Tibial artery (tissue), 4 donors: ENCODE measurements at regions not wholly inside any gene's neighbourhood (a gene's known extent, or its start where the extent isn't known, plus 50 kb on each side); places are given as distances from the start of the nearest gene placed in this dataset.

ENCODE experiments used
- DNase-seq, 2 donors: peaks; one replicate each; pipeline ENCODE4 v3.0.0-alpha.2; 2019
- H3K27ac ChIP-seq, 2 donors: fragments of 200-600 bp; sonication (generic) in 1 of 2; 1 replicate in 1 of 2; 2 replicates in 1 of 2; pipeline ENCODE4 v1.5.1; 2018 to 2019; ENCODE audit warnings: mild to moderate bottlenecking in 1 of 2
- H3K27me3 ChIP-seq, 2 donors: fragments of 200-600 bp; sonication (generic) in 1 of 2; one replicate each; pipeline versions ENCODE4 v1.5.1 to v1.6.0; 2016 to 2019
- H3K36me3 ChIP-seq, 3 donors: fragments of 200-600 bp; sonication (generic) in 2 of 3; one replicate each; pipeline ENCODE4 v1.5.1; 2016 to 2019; ENCODE audit warnings: mild to moderate bottlenecking in 2 of 3
- H3K4me1 ChIP-seq, 4 donors: fragments of 200-600 bp; sonication (generic) in 2 of 4; 1 replicate in 3 of 4; 2 replicates in 1 of 4; pipeline ENCODE4 v1.5.1; 2016 to 2019
- H3K4me3 ChIP-seq, 2 donors: fragments of 200-600 bp; sonication (generic) in 1 of 2; 1 replicate in 1 of 2; 2 replicates in 1 of 2; pipeline ENCODE4 v1.5.1; 2018 to 2019; ENCODE audit warnings: mild to moderate bottlenecking in 2 of 2
- H3K9me3 ChIP-seq, 3 donors: fragments of 200-600 bp; sonication (generic) in 1 of 3; one replicate each; pipeline ENCODE4 v1.5.1; 2016 to 2019
- CTCF ChIP-seq, 2 experiments: fragments of 200-600 bp in 1 of 2; fragments of 450-650 bp in 1 of 2; IDR thresholded peaks; one replicate each; pipeline ENCODE4 v1.5.1; 2017 to 2019; ENCODE audit warnings: antibody characterized with exemption in 2 of 2, mild to moderate bottlenecking in 1 of 2, moderate library complexity in 1 of 2
- intact Hi-C: fragments of 100-400 bp; cut with DNase I; formaldehyde crosslinking; loops from one replicate; pipeline ENCODE4 v1.15.0; 2023; ENCODE audit warnings: low total_unique reads

DNA sequence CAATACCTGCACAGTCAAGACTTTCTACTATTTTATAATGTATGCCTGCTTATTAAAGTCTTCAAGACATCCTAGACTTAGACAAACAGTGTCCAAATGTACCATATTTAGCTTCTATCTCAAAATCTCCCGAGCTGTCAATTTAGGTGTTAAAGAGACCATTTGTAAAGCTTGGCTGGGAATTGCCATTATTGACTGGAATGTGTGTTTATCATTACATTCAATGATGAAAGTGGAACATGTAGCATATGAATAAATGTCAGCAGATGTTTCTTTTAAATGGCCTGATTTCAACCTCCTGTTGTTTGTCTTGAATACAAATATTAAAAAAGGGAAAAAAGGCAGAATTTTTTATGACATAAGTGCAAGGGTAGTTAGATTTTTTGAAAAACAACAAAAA is 572.3 kb downstream of the PRKD1 start:
- no peak overlapping the region for H3K27ac ChIP-seq
- no peak overlapping the region for H3K4me3 ChIP-seq
- no peaks in the 10 kb centered on the region for H3K9me3 ChIP-seq
- H3K36me3 ChIP-seq = no peaks in the 10 kb centered on the region
- TF ChIP-seq CTCF (IDR thresholded peaks at IDR 0.05) = no peak
- no peaks in the 10 kb centered on the region for H3K27me3 ChIP-seq
- no peak for DNase-seq
- H3K4me1 ChIP-seq = no peaks in the 10 kb centered on the region
- intact Hi-C loops = no loop called here

- intact Hi-C loops = no loop called here
- no peaks in the 10 kb centered on the region for H3K27me3 ChIP-seq
Measured at GRCh38 chr14:29355846-29356245, 571.8 kb downstream of the PRKD1 start.

DNA sequence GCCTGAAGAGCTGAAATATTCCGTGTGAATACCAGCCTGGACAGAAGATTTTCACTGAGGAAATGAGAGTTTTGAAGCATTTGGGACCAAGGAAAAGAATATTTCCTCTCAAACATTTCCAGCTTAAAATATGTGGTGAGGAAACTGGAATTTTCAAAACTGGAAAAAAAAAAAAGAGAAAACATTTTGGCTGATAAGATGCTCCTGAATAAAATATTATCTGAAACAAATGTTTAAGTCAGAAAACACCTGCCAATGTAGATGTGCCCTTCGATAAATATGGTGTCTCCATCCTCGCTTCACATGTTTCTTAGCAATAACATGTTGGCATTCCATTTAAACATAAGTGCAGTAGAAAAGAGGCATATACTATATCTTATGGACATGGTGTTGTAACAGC is 567.0 kb downstream of the PRKD1 start:
- H3K4me3 ChIP-seq = no peak overlapping the region
- no peaks in the 10 kb centered on the region for H3K4me1 ChIP-seq
- DNase-seq = no peak
- H3K36me3 ChIP-seq = no peaks in the 10 kb centered on the region
- no peak overlapping the region for H3K27ac ChIP-seq
- H3K27me3 ChIP-seq = no peaks in the 10 kb centered on the region
- no peak for TF ChIP-seq CTCF (IDR thresholded peaks at IDR 0.05)
- H3K9me3 ChIP-seq = no peaks in the 10 kb centered on the region
- intact Hi-C loops = no loop called here

More at GRCh38 chr14:29355846-29356245, 571.8 kb downstream of the PRKD1 start:
- Histone ChIP-seq H3K4me3 (no peak overlapping the region), H3K36me3 (no peaks in the 10 kb centered on the region), H3K9me3 (no peaks in the 10 kb centered on the region), H3K4me1 (no peaks in the 10 kb centered on the region), H3K27ac (no peak overlapping the region)
- no peak for TF ChIP-seq CTCF (IDR thresholded peaks at IDR 0.05)
- no peak for DNase-seq

- no peaks in the 10 kb centered on the region for H3K9me3 ChIP-seq
- H3K27ac ChIP-seq = no peak overlapping the region
- DNase-seq = no peak
- H3K36me3 ChIP-seq = no peaks in the 10 kb centered on the region
- H3K27me3 ChIP-seq = no peaks in the 10 kb centered on the region
- intact Hi-C loops = no loop called here
- no peak for TF ChIP-seq CTCF (IDR thresholded peaks at IDR 0.05)
- no peak overlapping the region for H3K4me3 ChIP-seq
- H3K4me1 ChIP-seq = no peaks in the 10 kb centered on the region
Measured at GRCh38 chr14:29370024-29370423, 557.6 kb downstream of the PRKD1 start.

DNA sequence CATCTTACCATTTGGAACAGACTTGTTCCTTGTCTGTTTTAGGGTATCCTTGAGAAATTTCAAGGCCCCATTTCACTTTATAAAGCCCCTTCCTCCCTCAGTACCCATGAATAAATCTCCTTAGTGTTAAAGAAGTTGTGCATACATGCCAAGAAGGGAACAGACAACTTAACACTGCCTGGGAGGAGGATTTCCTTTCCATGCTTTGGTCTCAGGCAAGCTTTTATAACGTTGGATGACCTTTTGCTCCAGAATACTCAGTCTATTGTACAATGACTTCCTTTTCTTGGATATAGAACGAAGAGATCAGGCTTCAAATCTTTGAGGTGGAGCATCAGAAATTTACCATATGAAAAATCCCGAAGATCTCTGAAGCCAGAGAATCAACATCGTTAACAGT is 551.4 kb downstream of the PRKD1 start:
- no peaks in the 10 kb centered on the region for H3K4me1 ChIP-seq
- intact Hi-C loops = no loop called here
- no peaks in the 10 kb centered on the region for H3K9me3 ChIP-seq
- no peak for TF ChIP-seq CTCF (IDR thresholded peaks at IDR 0.05)
- no peaks in the 10 kb centered on the region for H3K27me3 ChIP-seq
- DNase-seq = no peak
- H3K36me3 ChIP-seq = no peaks in the 10 kb centered on the region
- H3K27ac ChIP-seq = no peak overlapping the region
- no peak overlapping the region for H3K4me3 ChIP-seq

DNA sequence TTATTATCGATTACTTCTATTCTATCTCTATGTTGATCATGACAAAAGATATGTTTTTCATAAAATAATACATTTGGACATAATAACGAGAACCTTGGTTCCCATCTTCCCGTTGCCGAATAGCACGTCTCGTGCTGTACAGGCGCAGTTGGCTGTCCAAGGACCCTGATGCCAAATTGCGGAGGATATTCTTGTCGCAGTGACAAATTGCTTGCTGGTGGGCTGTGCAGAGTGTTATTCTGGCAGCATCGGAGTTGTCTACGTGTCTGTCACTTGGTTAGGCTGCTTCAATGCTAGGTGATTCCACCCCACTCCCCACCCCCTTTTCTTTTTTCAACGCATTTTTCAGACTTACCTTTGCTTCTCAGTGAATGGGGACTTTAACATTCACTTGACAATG is 546.8 kb downstream of the PRKD1 start:
- DNase-seq = no peak
- intact Hi-C loops = no loop called here
- H3K36me3 ChIP-seq = no peaks in the 10 kb centered on the region
- H3K4me3 ChIP-seq = no peak overlapping the region
- no peaks in the 10 kb centered on the region for H3K27me3 ChIP-seq
- H3K9me3 ChIP-seq = no peaks in the 10 kb centered on the region
- no peak overlapping the region for H3K27ac ChIP-seq
- H3K4me1 ChIP-seq = no peaks in the 10 kb centered on the region
- TF ChIP-seq CTCF (IDR thresholded peaks at IDR 0.05) = no peak
